H1 (cell line): ENCODE measurements at regions not wholly inside any gene's neighbourhood (a gene's known extent, or its start where the extent isn't known, plus 50 kb on each side); places are given as distances from the start of the nearest gene placed in this dataset.

Source experiments
- CTCF ChIA-PET: fragments of 300-600 bp; sonication (Branson Sonifier 250); formaldehyde crosslinking; loops from one replicate; lab custom pipeline; 2021; ENCODE audit not compliant: partially characterized antibody; lab: Charles Lee
- POLR2A ChIA-PET: fragments of 300-600 bp; sonication (Branson Sonifier 250); formaldehyde crosslinking; loops from one replicate; lab custom pipeline; 2021; ENCODE audit warnings: inconsistent platforms; ENCODE audit not compliant: partially characterized antibody; lab: Charles Lee
- DNase-seq, 2 experiments: peaks; one replicate each; pipeline versions ENCODE4 v3.0.0 to v3.0.0-alpha.2; 2010 to 2022; ENCODE audit warnings: low spot score in 2 of 2, low read depth in 1 of 2, mixed read lengths in 1 of 2
- FAIRE-seq: peaks from 2 replicates; lab custom pipeline; 2011; peaks lifted over from hg19 to GRCh38; lab: Jason Lieb, UNC
- H2AFZ ChIP-seq: 2 replicates; pipeline ENCODE4 v1.8.1; 2012; ENCODE audit warnings: low read length, inconsistent platforms
- H2AK5ac ChIP-seq: 2 replicates; pipeline ENCODE4 v1.6.1; 2013; ENCODE audit warnings: low read depth, low read length
- H2BK120ac ChIP-seq: replicated peaks from 2 replicates; pipeline ENCODE3; 2013; ENCODE audit warnings: low read depth, low read length, inconsistent platforms
- H2BK12ac ChIP-seq: 2 replicates; pipeline ENCODE4 v1.6.1; 2013; ENCODE audit warnings: low read depth, low read length
- H2BK15ac ChIP-seq: 2 replicates; pipeline ENCODE4 v1.6.1; 2013; ENCODE audit warnings: low read length
- H2BK20ac ChIP-seq: 2 replicates; pipeline ENCODE4 v1.6.1; 2013; ENCODE audit warnings: low read length
- H2BK5ac ChIP-seq: 2 replicates; pipeline ENCODE4 v1.6.1; 2013; ENCODE audit warnings: low read depth, low read length
- H3K14ac ChIP-seq: 2 replicates; pipeline ENCODE4 v1.6.1; 2013; ENCODE audit warnings: inconsistent platforms; ENCODE audit not compliant: insufficient read length
- H3K18ac ChIP-seq: 2 replicates; pipeline ENCODE4 v1.6.1; 2013; ENCODE audit warnings: low read length; ENCODE audit errors: extremely low read depth
- H3K23ac ChIP-seq: 2 replicates; pipeline ENCODE4 v1.6.1; 2013; ENCODE audit warnings: inconsistent platforms; ENCODE audit not compliant: insufficient read length
- H3K23me2 ChIP-seq: 2 replicates; pipeline ENCODE4 v1.6.1; 2013; ENCODE audit warnings: low read depth, low read length
- H3K27ac ChIP-seq: 2 replicates; pipeline ENCODE4 v1.6.1; 2011; ENCODE audit warnings: low read depth, low read length, inconsistent platforms
- H3K27me3 ChIP-seq, 4 experiments: replicated peaks in 1 of 4; 1 replicate in 1 of 4; 2 replicates in 3 of 4; pipeline versions ENCODE4 v1.6.1 to v1.8.1; 2011 to 2013; ENCODE audit warnings: low read length in 3 of 4, mild to moderate bottlenecking in 3 of 4, inconsistent platforms in 2 of 4, mixed read lengths in 2 of 4, moderate library complexity in 1 of 4; ENCODE audit not compliant: control insufficient read depth in 3 of 4, insufficient read depth in 3 of 4; ENCODE audit errors: extremely low read depth in 1 of 4
- H3K36me3 ChIP-seq, 4 experiments: 2 replicates each; pipeline versions ENCODE4 v1.6.1 to v1.8.1; 2011 to 2013; ENCODE audit warnings: mild to moderate bottlenecking in 4 of 4, low read length in 3 of 4, moderate library complexity in 2 of 4, control low read depth in 1 of 4, inconsistent platforms in 1 of 4; ENCODE audit not compliant: insufficient read depth in 4 of 4, control insufficient read depth in 2 of 4
- H3K4ac ChIP-seq: replicated peaks from 2 replicates; pipeline ENCODE3; 2013; ENCODE audit warnings: low read length, low read depth, mixed read lengths, inconsistent platforms; ENCODE audit not compliant: insufficient read length
- H3K4me1 ChIP-seq, 4 experiments: replicated peaks in 1 of 4; 1 replicate in 1 of 4; 2 replicates in 3 of 4; pipeline versions ENCODE4 v1.6.1 to v1.8.1; 2011 to 2013; ENCODE audit warnings: low read length in 3 of 4, inconsistent platforms in 2 of 4, mixed read lengths in 1 of 4; ENCODE audit not compliant: insufficient read depth in 4 of 4, control insufficient read depth in 3 of 4
- H3K4me2 ChIP-seq, 2 experiments: 2 replicates each; pipeline versions ENCODE4 v1.6.1 to v1.8.1; 2011 to 2013; ENCODE audit warnings: low read depth in 2 of 2, low read length in 2 of 2, control low read depth in 1 of 2, inconsistent platforms in 1 of 2, mild to moderate bottlenecking in 1 of 2; ENCODE audit not compliant: insufficient read depth in 1 of 2
- H3K4me3 ChIP-seq, 4 experiments: fragments of 200-600, 300-600 bp in 1 of 4; sonication (generic), shearing (Covaris generic), sonication (Bioruptor Twin) in 1 of 4; 2 replicates each; pipeline versions ENCODE4 v1.5.1 to v1.8.1; 2011 to 2016; ENCODE audit warnings: low read length in 4 of 4, low read depth in 3 of 4, control low read depth in 2 of 4, inconsistent platforms in 2 of 4, mild to moderate bottlenecking in 2 of 4, mixed read lengths in 1 of 4, moderate library complexity in 1 of 4; ENCODE audit not compliant: insufficient read depth in 2 of 4; ENCODE audit errors: extremely low read depth in 1 of 4
- H3K56ac ChIP-seq: replicated peaks from 2 replicates; pipeline ENCODE3; 2013; ENCODE audit warnings: low read depth, mild to moderate bottlenecking, mixed read lengths, low read length, inconsistent platforms; ENCODE audit not compliant: insufficient read length
- H3K79me1 ChIP-seq: 2 replicates; pipeline ENCODE4 v1.6.1; 2013; ENCODE audit warnings: low read depth, low read length, control low read depth
- H3K79me2 ChIP-seq, 2 experiments: 2 replicates each; pipeline versions ENCODE4 v1.6.1 to v1.8.1; 2012 to 2013; ENCODE audit warnings: low read length in 2 of 2, mild to moderate bottlenecking in 2 of 2, inconsistent platforms in 1 of 2; ENCODE audit not compliant: insufficient read depth in 2 of 2, control insufficient read depth in 1 of 2
- H3K9ac ChIP-seq, 4 experiments: replicated peaks in 1 of 4; 1 replicate in 1 of 4; 2 replicates in 3 of 4; pipeline versions ENCODE4 v1.6.1 to v1.8.1; 2011 to 2013; ENCODE audit warnings: low read depth in 3 of 4, low read length in 3 of 4, control low read depth in 2 of 4, mild to moderate bottlenecking in 2 of 4, moderate library complexity in 2 of 4, inconsistent platforms in 1 of 4; ENCODE audit errors: extremely low read depth in 1 of 4
- H3K9me3 ChIP-seq, 2 experiments: 2 replicates each; pipeline versions ENCODE4 v1.6.1 to v1.8.1; 2012 to 2013; ENCODE audit warnings: mild to moderate bottlenecking in 2 of 2, moderate library complexity in 2 of 2, control low read depth in 1 of 2, inconsistent platforms in 1 of 2, low read depth in 1 of 2, low read length in 1 of 2, mixed read lengths in 1 of 2; ENCODE audit not compliant: insufficient read depth in 2 of 2
- H4K20me1 ChIP-seq, 2 experiments: replicated peaks in 1 of 2; 2 replicates each; pipeline versions ENCODE3 to v1.8.1; 2011 to 2013; ENCODE audit warnings: inconsistent platforms in 2 of 2, low read length in 2 of 2, mild to moderate bottlenecking in 1 of 2; ENCODE audit not compliant: insufficient read depth in 2 of 2, control insufficient read depth in 1 of 2
- H4K5ac ChIP-seq: 2 replicates; pipeline ENCODE4 v1.6.1; 2013; ENCODE audit warnings: low read length, low read depth, mixed read lengths, inconsistent platforms; ENCODE audit not compliant: insufficient read length
- H4K8ac ChIP-seq: 2 replicates; pipeline ENCODE4 v1.8.0; 2013; ENCODE audit warnings: mild to moderate bottlenecking, moderate library complexity, low read length, inconsistent platforms; ENCODE audit not compliant: insufficient read depth; ENCODE audit errors: extremely low read depth
- H4K91ac ChIP-seq: replicated peaks from 2 replicates; pipeline ENCODE3; 2013; ENCODE audit warnings: low read length, mixed read lengths, inconsistent platforms; ENCODE audit not compliant: insufficient read length
- ATF3 ChIP-seq: IDR thresholded peaks from 2 replicates; pipeline ENCODE4 v1.6.1; 2011; ENCODE audit warnings: low read depth, mild to moderate bottlenecking, low read length; ENCODE audit not compliant: insufficient read depth
- BACH1 ChIP-seq: IDR thresholded peaks from 2 replicates; pipeline ENCODE4 v1.6.1; 2012; ENCODE audit warnings: low read length, improper control_type of control experiment
- BCL11A ChIP-seq, 2 experiments: IDR thresholded peaks; one replicate each; pipeline ENCODE4 v1.6.1; 2011; ENCODE audit warnings: low read depth in 2 of 2, low read length in 2 of 2, mild to moderate bottlenecking in 2 of 2
- CTCF ChIP-seq, 3 experiments: IDR thresholded peaks; 1 replicate in 2 of 3; 2 replicates in 1 of 3; pipeline versions ENCODE4 v1.5.1 to v1.6.1; 2011; ENCODE audit warnings: low read length in 3 of 3, mild to moderate bottlenecking in 3 of 3, inconsistent platforms in 2 of 3, low read depth in 1 of 3, moderate library complexity in 1 of 3; ENCODE audit not compliant: insufficient read depth in 1 of 3; ENCODE audit errors: control extremely low read depth in 1 of 3
- JUN ChIP-seq: IDR thresholded peaks from 2 replicates; pipeline ENCODE4 v1.6.1; 2011; ENCODE audit warnings: low read depth, mild to moderate bottlenecking, improper control_type of control experiment, low read length
- POLR2A ChIP-seq, 2 experiments: IDR thresholded peaks; 1 replicate in 1 of 2; 2 replicates in 1 of 2; pipeline ENCODE4 v1.6.1; 2011; ENCODE audit warnings: low read depth in 2 of 2, low read length in 2 of 2, mild to moderate bottlenecking in 2 of 2; ENCODE audit errors: control extremely low read depth in 1 of 2
- RBBP5 ChIP-seq: IDR thresholded peaks from 2 replicates; pipeline ENCODE4 v1.7.1; 2012; ENCODE audit warnings: low read depth, mild to moderate bottlenecking, inconsistent platforms, low read length, moderate library complexity, borderline replicate concordance
- RXRA ChIP-seq: IDR thresholded peaks from 2 replicates; pipeline ENCODE4 v1.6.1; 2011; ENCODE audit warnings: low read depth, mild to moderate bottlenecking, low read length, moderate library complexity; ENCODE audit not compliant: insufficient read depth
- SIX5 ChIP-seq: IDR thresholded peaks from 2 replicates; pipeline ENCODE4 v1.6.1; 2011; ENCODE audit warnings: mild to moderate bottlenecking, low read depth, low read length
- SP2 ChIP-seq: IDR thresholded peaks from 2 replicates; pipeline ENCODE4 v1.6.1; 2012; ENCODE audit warnings: mild to moderate bottlenecking, low read length, inconsistent platforms
- SUZ12 ChIP-seq: fragments of 200-600 bp; sonication (generic); IDR thresholded peaks from 2 replicates; pipeline ENCODE4 v1.6.1; 2012; ENCODE audit warnings: mild to moderate bottlenecking, inconsistent platforms, low read length, moderate library complexity, mixed read lengths
- ZNF274 ChIP-seq: IDR thresholded peaks from 2 replicates; pipeline ENCODE4 v1.7.0; 2012; ENCODE audit warnings: low read length, borderline replicate concordance; ENCODE audit errors: extremely low read depth
- WGBS, 2 experiments: shearing (Covaris generic) in 1 of 2; methylation state at CpG; one replicate each; pipeline versions ENCODE4 v1.1.6 to v1.1.7; 2013 to 2015; ENCODE audit warnings: low lambda C conversion rate in 2 of 2, mixed read lengths in 2 of 2, inconsistent platforms in 1 of 2, low coverage in 1 of 2, missing lambda C conversion rate in 1 of 2; ENCODE audit not compliant: insufficient replicate concordance in 2 of 2, insufficient coverage in 1 of 2, insufficient read length in 1 of 2; ENCODE audit errors: extremely low coverage in 1 of 2, missing lambda C conversion rate in 1 of 2; 5-methylcytosine and 5-hydroxymethylcytosine counted together

- no peaks in the 10 kb centered on the region for H3K79me1 ChIP-seq
- H3K14ac ChIP-seq: no peak overlapping the region
- H2BK12ac ChIP-seq: no peak overlapping the region
- no peak overlapping the region for H4K8ac ChIP-seq
- 89% methylated on average over 2 of the region's 2 CpGs; no CpG with 5 or more reads in 1 of the 2 experiments for WGBS, 2 experiments
- no peak overlapping the region for H3K23ac ChIP-seq
- H3K4me2 ChIP-seq: no peak overlapping the region
- H2BK5ac ChIP-seq: no peak overlapping the region
- H3K79me2 ChIP-seq: no peaks in the 10 kb centered on the region
- FAIRE-seq: no peak
- H3K4me3 ChIP-seq: no peak overlapping the region
- H3K9me3 ChIP-seq: no peaks in the 10 kb centered on the region
- H3K27me3 ChIP-seq: no peaks in the 10 kb centered on the region
- ChIA-PET CTCF (no interaction called here), POLR2A (no interaction called here)
- no peak overlapping the region for H2BK20ac ChIP-seq
- no peak overlapping the region for H2BK120ac ChIP-seq
- no peak overlapping the region for H2BK15ac ChIP-seq
- no peak overlapping the region for H4K5ac ChIP-seq
- no peak overlapping the region for H2AK5ac ChIP-seq
- no peaks in the 10 kb centered on the region for H3K36me3 ChIP-seq
- no peak for DNase-seq
- no peak overlapping the region for H3K4ac ChIP-seq
- H3K56ac ChIP-seq: no peak overlapping the region
- H3K18ac ChIP-seq: no peak overlapping the region
- H4K20me1 ChIP-seq: no peaks in the 10 kb centered on the region
- H3K9ac ChIP-seq: no peak overlapping the region
- no peak overlapping the region for H4K91ac ChIP-seq
- no peaks in the 10 kb centered on the region for H3K23me2 ChIP-seq
- H3K4me1 ChIP-seq: no peaks in the 10 kb centered on the region
- H3K27ac ChIP-seq: no peak overlapping the region
- no peak overlapping the region for H2AFZ ChIP-seq
- TF ChIP-seq BCL11A (IDR thresholded peaks at IDR 0.05; ENCODE audit: low read depth in 2 of 2, low read length in 2 of 2): no peak
- no peak for TF ChIP-seq POLR2A (IDR thresholded peaks at IDR 0.05; ENCODE audit: control extremely low read depth in 1 of 2, low read depth in 2 of 2, low read length in 2 of 2)
- no peak for TF ChIP-seq BACH1
- TF ChIP-seq CTCF (IDR thresholded peaks at IDR 0.05; ENCODE audit: control extremely low read depth in 1 of 3, insufficient read depth in 1 of 3, low read depth in 1 of 3, low read length in 3 of 3): no peak
- TF ChIP-seq SP2: no peak
- no peak for TF ChIP-seq RXRA
- no peak for TF ChIP-seq JUN
- no peak for TF ChIP-seq RBBP5
- no peak for TF ChIP-seq ATF3
- TF ChIP-seq SIX5: no peak
- TF ChIP-seq ZNF274: no peak
- TF ChIP-seq SUZ12: no peak
Measured at GRCh38 chr3:106185949-106186348, 317.1 kb upstream of the CBLB start.
